Stimulated activated CD4-positive, alpha-beta T cell treated with anti-CD3 and anti-CD28 coated beads, Interleukin-1b, Interleukin-23, amount 100 ng/mL, for 4 hours (primary cell): ENCODE measurements at regions not wholly inside any gene's neighbourhood (a gene's known extent, or its start where the extent isn't known, plus 50 kb on each side); places are given as distances from the start of the nearest gene placed in this dataset.
"Not testable (repeated sequence)": the region's sequence is repeated elsewhere in the genome, so short reads cannot be mapped to it uniquely, and the experiment has no call there.

Experiments used
- DNase-seq, 2 donors: peaks; one replicate each; pipeline ENCODE4 v3.0.0-alpha.2; 2020; ENCODE audit warnings: low read depth in 2 of 2

DNA sequence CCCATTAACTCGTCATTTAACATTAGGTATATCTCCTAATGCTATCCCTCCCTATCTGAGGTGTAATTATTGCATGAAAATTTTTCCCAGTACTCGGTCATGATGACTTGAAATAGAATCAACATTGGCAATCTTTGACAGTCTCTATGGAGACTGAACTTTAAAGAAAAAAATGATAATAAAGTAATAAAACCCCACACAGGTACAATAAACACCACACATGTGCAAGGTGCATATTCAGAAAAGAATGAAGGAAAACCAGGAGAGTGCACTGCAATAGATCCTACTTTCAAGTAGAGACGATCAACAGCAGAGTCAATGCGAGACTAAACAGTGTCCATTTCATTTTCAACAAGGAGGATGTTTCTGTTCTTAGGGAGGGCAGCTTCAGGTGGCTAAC lies 1253.8 kb upstream of the TMEM132C start:
- no peak for DNase-seq

DNA sequence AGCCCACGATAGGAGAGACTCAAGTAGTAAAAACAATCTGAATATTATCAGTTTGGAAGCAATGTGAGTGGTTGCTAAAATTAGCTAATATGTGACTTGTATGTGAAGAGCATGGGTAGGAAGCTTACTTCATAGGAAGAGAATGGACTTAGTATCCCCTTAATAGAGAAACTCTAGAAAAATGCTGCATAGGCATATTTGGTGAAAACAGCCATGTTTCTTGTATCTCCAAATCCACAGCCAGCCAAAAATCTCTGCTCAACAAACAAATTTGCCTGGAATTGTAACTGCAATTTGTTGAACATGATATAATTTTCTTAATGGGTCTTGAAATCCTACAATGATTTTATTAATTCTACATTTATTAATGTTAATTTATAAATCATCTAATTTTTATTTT lies 1252.9 kb upstream of the TMEM132C start:
- DNase-seq: no peak

DNA sequence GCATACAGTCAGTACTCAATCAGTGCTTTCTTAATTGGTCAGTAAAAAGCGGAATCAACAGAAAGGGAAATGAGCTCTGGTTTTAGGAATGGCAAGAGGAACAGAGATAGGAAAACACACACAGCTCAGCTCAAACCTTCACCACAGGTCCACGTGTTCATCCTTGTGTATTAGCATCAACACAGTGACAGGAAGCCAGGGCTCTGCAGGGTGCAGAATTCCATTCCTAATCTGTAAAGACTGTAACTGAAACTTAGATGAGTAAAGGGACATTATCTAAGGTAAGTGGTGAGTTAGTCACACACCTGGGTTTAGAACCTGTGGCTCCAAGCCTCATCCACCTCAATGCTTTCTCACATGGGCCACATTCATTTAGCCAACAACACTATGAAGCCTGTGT lies 1242.2 kb upstream of the TMEM132C start:
- DNase-seq: no peak

- no peak for DNase-seq
Measured at GRCh38 chr12:127025545-127025944, 1241.4 kb upstream of the TMEM132C start.

- no peak for DNase-seq
Measured at GRCh38 chr12:127035011-127035879, 1231.7 kb upstream of the TMEM132C start.

GRCh38 chr12:127038152-127038551 lies 1228.8 kb upstream of the TMEM132C start:
- no peak for DNase-seq

DNA sequence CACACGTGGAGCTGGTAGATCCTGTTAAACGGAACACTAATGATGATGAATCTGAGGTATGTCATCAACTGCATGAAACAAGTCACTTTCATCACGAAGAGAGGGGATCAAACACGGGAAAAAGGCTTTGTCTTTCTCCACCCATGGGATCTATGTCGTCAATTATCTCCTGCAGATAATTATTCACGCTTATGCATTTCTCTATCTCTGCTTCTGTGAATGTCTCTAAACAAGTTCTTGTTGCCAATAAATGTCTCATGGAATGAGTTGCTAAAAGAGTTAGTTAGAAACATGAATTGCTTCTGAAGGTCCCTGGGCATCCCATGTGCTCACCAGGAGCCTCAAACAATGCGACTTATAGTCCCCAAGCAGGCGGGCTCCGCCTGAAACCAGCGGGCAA lies 1228.2 kb upstream of the TMEM132C start:
- no peak for DNase-seq

GRCh38 chr12:127041985-127042625 lies 1224.9 kb upstream of the TMEM132C start:
- no peak for DNase-seq

- no peak for DNase-seq
Measured at GRCh38 chr12:127043731-127044130, 1223.2 kb upstream of the TMEM132C start.

- DNase-seq: no peak
Measured at GRCh38 chr12:127044836-127045235, 1222.1 kb upstream of the TMEM132C start.

DNA sequence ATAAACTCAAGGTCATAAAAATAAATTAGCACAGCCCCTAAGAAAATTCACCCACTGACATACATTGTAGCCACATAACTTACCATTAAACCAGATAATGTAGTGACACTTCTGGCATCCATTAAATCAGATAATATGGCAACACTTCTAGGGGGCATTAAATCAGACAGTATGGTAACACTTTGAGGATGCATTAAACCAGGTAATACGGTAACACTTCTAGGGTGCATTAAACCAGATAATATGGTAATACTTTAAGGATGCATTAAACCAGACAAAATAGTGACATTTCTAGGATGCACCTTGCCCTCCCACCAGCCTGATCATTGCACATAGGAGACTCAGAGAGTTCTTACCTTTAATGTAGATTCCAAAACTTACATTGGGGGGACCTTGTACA lies 1220.5 kb upstream of the TMEM132C start:
- DNase-seq: no peak

- DNase-seq: no peak
Measured at GRCh38 chr12:127048057-127048456, 1218.9 kb upstream of the TMEM132C start.

DNA sequence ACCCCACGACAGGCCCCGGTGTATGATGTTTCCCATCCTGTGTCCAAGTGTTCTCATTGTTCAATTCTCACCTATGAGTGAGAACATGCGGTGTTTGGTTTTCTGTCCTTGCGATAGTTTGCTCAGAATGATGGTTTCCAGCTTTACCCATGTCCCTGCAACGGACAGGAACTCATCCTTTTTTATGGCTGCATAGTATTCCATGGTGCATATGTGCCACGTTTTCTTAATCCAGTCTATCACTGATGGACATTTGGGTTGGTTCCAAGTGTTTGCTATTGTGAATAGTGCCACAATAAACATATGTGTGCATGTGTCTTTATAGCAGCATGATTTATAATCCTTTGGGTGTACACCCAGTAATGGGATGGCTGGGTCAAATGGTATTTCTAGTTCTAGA lies 1218.4 kb upstream of the TMEM132C start:
- not testable (repeated sequence) for DNase-seq

- DNase-seq: no peak
Measured at GRCh38 chr12:127051139-127051538, 1215.8 kb upstream of the TMEM132C start.

- DNase-seq: no peak
Measured at GRCh38 chr12:127052511-127053232, 1214.3 kb upstream of the TMEM132C start.

DNA sequence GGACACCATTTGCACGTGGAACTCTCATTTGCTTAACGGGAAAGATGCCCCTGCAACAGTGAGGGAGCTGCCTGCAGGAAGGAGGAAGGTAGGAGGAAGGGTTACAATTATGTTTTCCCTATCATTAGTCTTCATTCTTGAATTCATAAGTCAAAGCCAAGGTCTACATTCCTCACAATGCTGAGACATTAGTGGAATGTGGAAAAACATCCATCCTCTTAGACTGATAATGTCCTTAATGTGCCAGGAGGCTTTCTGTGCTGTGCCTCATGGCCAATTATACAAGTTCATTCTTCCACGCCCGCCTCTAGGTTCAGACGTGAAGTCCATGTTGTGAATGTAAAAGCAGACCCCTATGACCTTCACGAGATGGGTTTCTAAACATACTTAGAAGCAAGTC lies 1212.4 kb upstream of the TMEM132C start:
- no peak for DNase-seq

- DNase-seq: no peak
Measured at GRCh38 chr12:127060310-127060847, 1206.6 kb upstream of the TMEM132C start.

DNA sequence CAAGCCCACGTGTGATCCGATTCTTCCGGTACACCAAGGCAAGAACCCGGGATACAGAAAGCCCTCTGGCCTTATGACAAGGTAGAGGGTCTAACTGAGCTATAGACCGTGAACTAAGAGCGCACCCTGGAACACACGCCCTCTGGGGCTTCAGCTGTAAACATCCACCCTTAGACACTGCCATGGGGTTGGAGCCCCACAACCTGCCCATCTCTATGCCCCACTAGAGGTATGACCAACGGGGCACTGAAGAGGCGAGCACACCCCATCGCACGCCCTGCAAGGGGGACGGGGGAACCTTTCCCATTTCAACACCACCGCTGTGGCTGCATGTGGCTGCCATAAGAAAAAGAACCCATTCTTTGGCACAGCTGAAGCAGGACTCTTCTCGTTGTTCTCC lies 1206.0 kb upstream of the TMEM132C start:
- DNase-seq: no peak

GRCh38 chr12:127063339-127064072 lies 1203.5 kb upstream of the TMEM132C start:
- DNase-seq: no peak

GRCh38 chr12:127064207-127064606 lies 1202.8 kb upstream of the TMEM132C start:
- no peak for DNase-seq

GRCh38 chr12:127065595-127065994 lies 1201.4 kb upstream of the TMEM132C start:
- DNase-seq: no peak
